ENCODE measurements at regions not wholly inside any gene's neighbourhood (a gene's known extent, or its start where the extent isn't known, plus 50 kb on each side); places are given as distances from the start of the nearest gene placed in this dataset.

DNA sequence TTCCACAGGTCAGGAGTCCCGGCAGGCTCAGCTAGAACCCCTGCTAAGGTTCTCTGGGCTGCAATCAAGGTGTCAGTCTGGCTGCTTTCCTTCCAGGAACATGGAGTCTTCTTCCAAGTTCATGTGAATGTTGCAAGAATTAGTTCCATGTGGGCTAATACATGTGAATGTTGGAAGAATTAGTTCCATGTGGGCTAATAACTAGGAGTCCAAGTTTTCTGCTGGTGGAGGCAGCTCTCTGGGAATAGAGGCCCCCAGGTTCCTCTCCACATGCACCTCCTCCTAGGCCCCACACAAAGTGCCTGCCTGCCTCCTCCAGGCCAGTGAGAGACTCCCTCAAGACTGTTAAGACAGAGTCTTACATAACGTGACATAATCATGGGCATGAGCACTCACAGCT, 140.8 kb upstream of the SLC35G4 start:
- no peak for TF ChIP-seq POLR2A (IDR thresholded peaks at IDR 0.05)
- TF ChIP-seq, protein P1, sequence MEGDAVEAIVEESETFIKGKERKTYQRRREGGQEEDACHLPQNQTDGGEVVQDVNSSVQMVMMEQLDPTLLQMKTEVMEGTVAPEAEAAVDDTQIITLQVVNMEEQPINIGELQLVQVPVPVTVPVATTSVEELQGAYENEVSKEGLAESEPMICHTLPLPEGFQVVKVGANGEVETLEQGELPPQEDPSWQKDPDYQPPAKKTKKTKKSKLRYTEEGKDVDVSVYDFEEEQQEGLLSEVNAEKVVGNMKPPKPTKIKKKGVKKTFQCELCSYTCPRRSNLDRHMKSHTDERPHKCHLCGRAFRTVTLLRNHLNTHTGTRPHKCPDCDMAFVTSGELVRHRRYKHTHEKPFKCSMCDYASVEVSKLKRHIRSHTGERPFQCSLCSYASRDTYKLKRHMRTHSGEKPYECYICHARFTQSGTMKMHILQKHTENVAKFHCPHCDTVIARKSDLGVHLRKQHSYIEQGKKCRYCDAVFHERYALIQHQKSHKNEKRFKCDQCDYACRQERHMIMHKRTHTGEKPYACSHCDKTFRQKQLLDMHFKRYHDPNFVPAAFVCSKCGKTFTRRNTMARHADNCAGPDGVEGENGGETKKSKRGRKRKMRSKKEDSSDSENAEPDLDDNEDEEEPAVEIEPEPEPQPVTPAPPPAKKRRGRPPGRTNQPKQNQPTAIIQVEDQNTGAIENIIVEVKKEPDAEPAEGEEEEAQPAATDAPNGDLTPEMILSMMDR (IDR thresholded peaks at IDR 0.05 in 8 of 11, conservative IDR thresholded peaks at IDR 0.05 in 3 of 11) = no peak
